GM12878 (cell line): ENCODE measurements at regions not wholly inside any gene's neighbourhood (a gene's known extent, or its start where the extent isn't known, plus 50 kb on each side); places are given as distances from the start of the nearest gene placed in this dataset.

Experiments used
- BHLHE40 ChIP-seq, 2 experiments: fragments of 450-650 bp in 1 of 2; IDR thresholded peaks; 2 replicates each; pipeline ENCODE4 v1.6.1; 2011 to 2017; ENCODE audit warnings: low read depth in 2 of 2, borderline replicate concordance in 1 of 2, improper control_type of control experiment in 1 of 2, low read length in 1 of 2, mild to moderate bottlenecking in 1 of 2
- CTCF ChIP-seq, 3 experiments: IDR thresholded peaks in 2 of 3; conservative IDR thresholded peaks in 1 of 3; 2 replicates each; pipeline ENCODE4 v1.5.1; 2011; ENCODE audit warnings: low read depth in 3 of 3, low read length in 3 of 3, mild to moderate bottlenecking in 3 of 3, control low read depth in 2 of 3, moderate library complexity in 2 of 3, inconsistent platforms in 1 of 3, mixed read lengths in 1 of 3; ENCODE audit not compliant: control insufficient read depth in 2 of 3, insufficient read depth in 1 of 3; ENCODE audit errors: extremely low read depth in 1 of 3
- DPF2 ChIP-seq: fragments of 450-650 bp; IDR thresholded peaks from 2 replicates; pipeline ENCODE4 v1.6.1; 2017; ENCODE audit warnings: mild to moderate bottlenecking
- FOXK2 ChIP-seq: fragments of 450-650 bp; IDR thresholded peaks from 2 replicates; pipeline ENCODE4 v1.6.1; 2017; ENCODE audit warnings: mild to moderate bottlenecking, moderate library complexity
- KDM1A ChIP-seq: fragments of 200-600 bp; sonication (generic); IDR thresholded peaks from 2 replicates; pipeline ENCODE4 v1.6.1; 2016; ENCODE audit warnings: borderline replicate concordance
- POLR2A ChIP-seq: IDR thresholded peaks from 2 replicates; pipeline ENCODE4 v1.6.1; 2011; ENCODE audit warnings: low read depth, mild to moderate bottlenecking, low read length
- RAD21 ChIP-seq: IDR thresholded peaks from 2 replicates; pipeline ENCODE4 v1.6.1; 2011; ENCODE audit warnings: mild to moderate bottlenecking, low read depth, low read length, moderate library complexity; ENCODE audit not compliant: insufficient read depth
- TCF3 ChIP-seq: IDR thresholded peaks from 2 replicates; pipeline ENCODE4 v1.6.1; 2012; ENCODE audit warnings: low read depth, mild to moderate bottlenecking, low read length, borderline replicate concordance; ENCODE audit not compliant: insufficient read depth
- YY1 ChIP-seq: IDR thresholded peaks from 2 replicates; pipeline ENCODE4 v1.6.1; 2011; ENCODE audit warnings: low read depth, mild to moderate bottlenecking, low read length
- ZBTB33 ChIP-seq: fragments of 450-650 bp; IDR thresholded peaks from 2 replicates; pipeline ENCODE4 v1.6.1; 2017; ENCODE audit warnings: mild to moderate bottlenecking
- TF ChIP-seq, protein P1 (sequence below): fragments of 450-650 bp; formaldehyde crosslinking; IDR thresholded peaks from 2 replicates; pipeline ENCODE4 v1.5.0; 2022; ENCODE audit warnings: mild to moderate bottlenecking, missing genetic modification characterization

DNA sequence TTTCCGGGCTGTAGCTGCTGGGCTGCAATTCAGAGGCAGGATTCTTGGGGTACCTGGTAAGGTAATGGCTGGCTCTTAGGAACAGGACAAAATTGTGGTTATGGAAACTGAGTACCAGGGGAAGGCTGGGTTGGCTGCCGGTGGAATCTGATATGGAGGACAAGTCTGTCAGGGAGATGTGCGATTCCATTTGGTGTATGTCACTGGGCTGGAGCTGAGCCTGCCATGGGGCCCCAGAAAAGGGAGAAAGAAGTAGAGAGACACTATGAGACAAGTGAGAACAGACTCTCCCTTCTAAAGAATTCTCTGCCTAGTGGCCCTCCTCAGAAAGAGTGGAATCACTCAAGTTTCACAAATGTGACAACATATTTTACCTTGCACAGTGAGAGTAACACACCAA, 368.2 kb upstream of the ROPN1 start:
- TF ChIP-seq YY1 (no peak), CTCF (IDR thresholded peaks at IDR 0.05 in 2 of 3, conservative IDR thresholded peaks at IDR 0.05 in 1 of 3; ENCODE audit: control insufficient read depth in 2 of 3, extremely low read depth in 1 of 3, insufficient read depth in 1 of 3, low read depth in 3 of 3, low read length in 3 of 3) (no peak), ZBTB33 (no peak), POLR2A (no peak), DPF2 (no peak), TCF3 (no peak), FOXK2 (no peak), BHLHE40 (IDR thresholded peaks at IDR 0.05; ENCODE audit: borderline replicate concordance in 1 of 2, low read depth in 2 of 2, low read length in 1 of 2) (no peak), KDM1A (no peak), RAD21 (no peak)
- TF ChIP-seq, protein P1, sequence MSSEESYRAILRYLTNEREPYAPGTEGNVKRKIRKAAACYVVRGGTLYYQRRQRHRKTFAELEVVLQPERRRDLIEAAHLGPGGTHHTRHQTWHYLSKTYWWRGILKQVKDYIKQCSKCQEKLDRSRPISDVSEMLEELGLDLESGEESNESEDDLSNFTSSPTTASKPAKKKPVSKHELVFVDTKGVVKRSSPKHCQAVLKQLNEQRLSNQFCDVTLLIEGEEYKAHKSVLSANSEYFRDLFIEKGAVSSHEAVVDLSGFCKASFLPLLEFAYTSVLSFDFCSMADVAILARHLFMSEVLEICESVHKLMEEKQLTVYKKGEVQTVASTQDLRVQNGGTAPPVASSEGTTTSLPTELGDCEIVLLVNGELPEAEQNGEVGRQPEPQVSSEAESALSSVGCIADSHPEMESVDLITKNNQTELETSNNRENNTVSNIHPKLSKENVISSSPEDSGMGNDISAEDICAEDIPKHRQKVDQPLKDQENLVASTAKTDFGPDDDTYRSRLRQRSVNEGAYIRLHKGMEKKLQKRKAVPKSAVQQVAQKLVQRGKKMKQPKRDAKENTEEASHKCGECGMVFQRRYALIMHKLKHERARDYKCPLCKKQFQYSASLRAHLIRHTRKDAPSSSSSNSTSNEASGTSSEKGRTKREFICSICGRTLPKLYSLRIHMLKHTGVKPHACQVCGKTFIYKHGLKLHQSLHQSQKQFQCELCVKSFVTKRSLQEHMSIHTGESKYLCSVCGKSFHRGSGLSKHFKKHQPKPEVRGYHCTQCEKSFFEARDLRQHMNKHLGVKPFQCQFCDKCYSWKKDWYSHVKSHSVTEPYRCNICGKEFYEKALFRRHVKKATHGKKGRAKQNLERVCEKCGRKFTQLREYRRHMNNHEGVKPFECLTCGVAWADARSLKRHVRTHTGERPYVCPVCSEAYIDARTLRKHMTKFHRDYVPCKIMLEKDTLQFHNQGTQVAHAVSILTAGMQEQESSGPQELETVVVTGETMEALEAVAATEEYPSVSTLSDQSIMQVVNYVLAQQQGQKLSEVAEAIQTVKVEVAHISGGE (CRISPR knock-in tag), result no peak
